ENCODE measurements at regions not wholly inside any gene's neighbourhood (a gene's known extent, or its start where the extent isn't known, plus 50 kb on each side); places are given as distances from the start of the nearest gene placed in this dataset.

DNA sequence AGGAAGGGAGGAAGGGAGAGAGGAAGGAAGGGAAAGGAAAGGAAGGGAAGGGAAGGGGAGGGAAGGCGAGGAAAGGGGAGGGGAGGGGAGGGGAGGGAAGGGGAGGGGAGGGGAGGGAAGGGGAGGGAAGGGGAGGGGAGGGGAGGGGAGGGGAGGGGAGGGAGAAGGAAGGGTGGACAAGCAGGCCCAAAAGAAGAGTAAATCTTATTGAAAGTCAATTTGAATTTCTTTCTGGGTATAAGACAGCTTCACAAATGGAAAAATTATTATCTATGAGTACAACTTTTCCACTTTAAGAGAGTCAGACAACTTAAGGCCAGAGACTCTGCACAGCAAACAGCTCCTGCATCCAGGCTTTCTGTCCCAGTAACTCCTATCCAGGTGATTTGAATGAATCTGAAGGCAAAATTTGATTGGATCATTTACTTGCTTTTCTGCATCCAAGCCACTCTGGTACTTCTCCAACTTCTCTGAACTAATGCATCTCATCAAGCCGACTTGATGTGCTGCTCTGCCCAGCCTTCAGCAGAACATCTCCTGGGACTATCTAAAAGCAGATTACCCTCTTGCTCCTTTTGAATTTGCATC, 363.4 kb upstream of the KIF2A start:
- ATAC-seq = no peak
- TF ChIP-seq, protein P1, sequence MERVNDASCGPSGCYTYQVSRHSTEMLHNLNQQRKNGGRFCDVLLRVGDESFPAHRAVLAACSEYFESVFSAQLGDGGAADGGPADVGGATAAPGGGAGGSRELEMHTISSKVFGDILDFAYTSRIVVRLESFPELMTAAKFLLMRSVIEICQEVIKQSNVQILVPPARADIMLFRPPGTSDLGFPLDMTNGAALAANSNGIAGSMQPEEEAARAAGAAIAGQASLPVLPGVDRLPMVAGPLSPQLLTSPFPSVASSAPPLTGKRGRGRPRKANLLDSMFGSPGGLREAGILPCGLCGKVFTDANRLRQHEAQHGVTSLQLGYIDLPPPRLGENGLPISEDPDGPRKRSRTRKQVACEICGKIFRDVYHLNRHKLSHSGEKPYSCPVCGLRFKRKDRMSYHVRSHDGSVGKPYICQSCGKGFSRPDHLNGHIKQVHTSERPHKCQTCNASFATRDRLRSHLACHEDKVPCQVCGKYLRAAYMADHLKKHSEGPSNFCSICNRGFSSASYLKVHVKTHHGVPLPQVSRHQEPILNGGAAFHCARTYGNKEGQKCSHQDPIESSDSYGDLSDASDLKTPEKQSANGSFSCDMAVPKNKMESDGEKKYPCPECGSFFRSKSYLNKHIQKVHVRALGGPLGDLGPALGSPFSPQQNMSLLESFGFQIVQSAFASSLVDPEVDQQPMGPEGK (CRISPR knock-in tag; IDR thresholded peaks at IDR 0.05; ENCODE audit: borderline replicate concordance) = no peak
- TF ChIP-seq, protein P2, sequence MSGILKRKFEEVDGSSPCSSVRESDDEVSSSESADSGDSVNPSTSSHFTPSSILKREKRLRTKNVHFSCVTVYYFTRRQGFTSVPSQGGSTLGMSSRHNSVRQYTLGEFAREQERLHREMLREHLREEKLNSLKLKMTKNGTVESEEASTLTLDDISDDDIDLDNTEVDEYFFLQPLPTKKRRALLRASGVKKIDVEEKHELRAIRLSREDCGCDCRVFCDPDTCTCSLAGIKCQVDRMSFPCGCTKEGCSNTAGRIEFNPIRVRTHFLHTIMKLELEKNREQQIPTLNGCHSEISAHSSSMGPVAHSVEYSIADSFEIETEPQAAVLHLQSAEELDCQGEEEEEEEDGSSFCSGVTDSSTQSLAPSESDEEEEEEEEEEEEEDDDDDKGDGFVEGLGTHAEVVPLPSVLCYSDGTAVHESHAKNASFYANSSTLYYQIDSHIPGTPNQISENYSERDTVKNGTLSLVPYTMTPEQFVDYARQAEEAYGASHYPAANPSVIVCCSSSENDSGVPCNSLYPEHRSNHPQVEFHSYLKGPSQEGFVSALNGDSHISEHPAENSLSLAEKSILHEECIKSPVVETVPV (CRISPR knock-in tag; IDR thresholded peaks at IDR 0.05) = no peak
- TF ChIP-seq ZFP30 (CRISPR knock-in tag; IDR thresholded peaks at IDR 0.05) (no peak), TOX (CRISPR knock-in tag; IDR thresholded peaks at IDR 0.05; ENCODE audit: borderline replicate concordance) (no peak), OSR1 (CRISPR knock-in tag; IDR thresholded peaks at IDR 0.05) (no peak), ZC3H10 (CRISPR knock-in tag; IDR thresholded peaks at IDR 0.05) (no peak), ZNF70 (CRISPR knock-in tag; IDR thresholded peaks at IDR 0.05) (no peak), ARNTL (CRISPR knock-in tag; IDR thresholded peaks at IDR 0.05; ENCODE audit: borderline replicate concordance, low read depth) (no peak), ISL1 (CRISPR knock-in tag; IDR thresholded peaks at IDR 0.05) (no peak), SNAI2 (CRISPR knock-in tag; IDR thresholded peaks at IDR 0.05) (no peak)
- TF ChIP-seq, protein P3, sequence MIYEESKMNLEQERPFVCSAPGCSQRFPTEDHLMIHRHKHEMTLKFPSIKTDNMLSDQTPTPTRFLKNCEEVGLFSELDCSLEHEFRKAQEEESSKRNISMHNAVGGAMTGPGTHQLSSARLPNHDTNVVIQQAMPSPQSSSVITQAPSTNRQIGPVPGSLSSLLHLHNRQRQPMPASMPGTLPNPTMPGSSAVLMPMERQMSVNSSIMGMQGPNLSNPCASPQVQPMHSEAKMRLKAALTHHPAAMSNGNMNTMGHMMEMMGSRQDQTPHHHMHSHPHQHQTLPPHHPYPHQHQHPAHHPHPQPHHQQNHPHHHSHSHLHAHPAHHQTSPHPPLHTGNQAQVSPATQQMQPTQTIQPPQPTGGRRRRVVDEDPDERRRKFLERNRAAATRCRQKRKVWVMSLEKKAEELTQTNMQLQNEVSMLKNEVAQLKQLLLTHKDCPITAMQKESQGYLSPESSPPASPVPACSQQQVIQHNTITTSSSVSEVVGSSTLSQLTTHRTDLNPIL (CRISPR knock-in tag; IDR thresholded peaks at IDR 0.05; ENCODE audit: low read depth) = no peak
- TF ChIP-seq, protein P4, sequence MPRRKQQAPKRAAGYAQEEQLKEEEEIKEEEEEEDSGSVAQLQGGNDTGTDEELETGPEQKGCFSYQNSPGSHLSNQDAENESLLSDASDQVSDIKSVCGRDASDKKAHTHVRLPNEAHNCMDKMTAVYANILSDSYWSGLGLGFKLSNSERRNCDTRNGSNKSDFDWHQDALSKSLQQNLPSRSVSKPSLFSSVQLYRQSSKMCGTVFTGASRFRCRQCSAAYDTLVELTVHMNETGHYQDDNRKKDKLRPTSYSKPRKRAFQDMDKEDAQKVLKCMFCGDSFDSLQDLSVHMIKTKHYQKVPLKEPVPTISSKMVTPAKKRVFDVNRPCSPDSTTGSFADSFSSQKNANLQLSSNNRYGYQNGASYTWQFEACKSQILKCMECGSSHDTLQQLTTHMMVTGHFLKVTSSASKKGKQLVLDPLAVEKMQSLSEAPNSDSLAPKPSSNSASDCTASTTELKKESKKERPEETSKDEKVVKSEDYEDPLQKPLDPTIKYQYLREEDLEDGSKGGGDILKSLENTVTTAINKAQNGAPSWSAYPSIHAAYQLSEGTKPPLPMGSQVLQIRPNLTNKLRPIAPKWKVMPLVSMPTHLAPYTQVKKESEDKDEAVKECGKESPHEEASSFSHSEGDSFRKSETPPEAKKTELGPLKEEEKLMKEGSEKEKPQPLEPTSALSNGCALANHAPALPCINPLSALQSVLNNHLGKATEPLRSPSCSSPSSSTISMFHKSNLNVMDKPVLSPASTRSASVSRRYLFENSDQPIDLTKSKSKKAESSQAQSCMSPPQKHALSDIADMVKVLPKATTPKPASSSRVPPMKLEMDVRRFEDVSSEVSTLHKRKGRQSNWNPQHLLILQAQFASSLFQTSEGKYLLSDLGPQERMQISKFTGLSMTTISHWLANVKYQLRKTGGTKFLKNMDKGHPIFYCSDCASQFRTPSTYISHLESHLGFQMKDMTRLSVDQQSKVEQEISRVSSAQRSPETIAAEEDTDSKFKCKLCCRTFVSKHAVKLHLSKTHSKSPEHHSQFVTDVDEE (CRISPR knock-in tag; IDR thresholded peaks at IDR 0.05) = no peak
- TF ChIP-seq, protein P5, sequence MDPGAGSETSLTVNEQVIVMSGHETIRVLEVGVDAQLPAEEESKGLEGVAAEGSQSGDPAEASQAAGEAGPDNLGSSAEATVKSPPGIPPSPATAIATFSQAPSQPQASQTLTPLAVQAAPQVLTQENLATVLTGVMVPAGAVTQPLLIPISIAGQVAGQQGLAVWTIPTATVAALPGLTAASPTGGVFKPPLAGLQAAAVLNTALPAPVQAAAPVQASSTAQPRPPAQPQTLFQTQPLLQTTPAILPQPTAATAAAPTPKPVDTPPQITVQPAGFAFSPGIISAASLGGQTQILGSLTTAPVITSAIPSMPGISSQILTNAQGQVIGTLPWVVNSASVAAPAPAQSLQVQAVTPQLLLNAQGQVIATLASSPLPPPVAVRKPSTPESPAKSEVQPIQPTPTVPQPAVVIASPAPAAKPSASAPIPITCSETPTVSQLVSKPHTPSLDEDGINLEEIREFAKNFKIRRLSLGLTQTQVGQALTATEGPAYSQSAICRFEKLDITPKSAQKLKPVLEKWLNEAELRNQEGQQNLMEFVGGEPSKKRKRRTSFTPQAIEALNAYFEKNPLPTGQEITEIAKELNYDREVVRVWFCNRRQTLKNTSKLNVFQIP (CRISPR knock-in tag; IDR thresholded peaks at IDR 0.05; ENCODE audit: borderline replicate concordance, low read depth) = no peak

DNA sequence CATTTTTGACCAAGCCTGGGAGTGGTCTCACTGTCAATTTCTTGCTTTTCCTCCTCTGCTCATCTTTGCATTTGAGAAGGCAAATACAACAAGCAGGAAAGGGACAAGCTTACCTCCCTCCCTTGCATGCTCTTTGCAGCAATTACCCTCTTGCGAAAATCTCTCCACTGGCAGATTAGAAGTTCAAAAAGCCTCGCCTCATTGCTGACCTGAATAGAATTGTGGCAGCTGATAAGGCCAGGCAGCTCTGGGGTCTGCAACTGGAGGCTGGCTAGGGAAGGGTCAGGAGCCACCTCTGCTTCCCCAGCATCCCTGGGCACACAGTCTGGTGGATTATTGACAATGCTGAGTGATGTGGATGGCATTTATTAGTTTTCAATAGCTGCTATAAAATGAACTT, 362.3 kb upstream of the KIF2A start:
- TF ChIP-seq ZC3H10 (CRISPR knock-in tag; IDR thresholded peaks at IDR 0.05) (no peak), ARNTL (CRISPR knock-in tag; IDR thresholded peaks at IDR 0.05; ENCODE audit: borderline replicate concordance, low read depth) (no peak), ESRRG (CRISPR knock-in tag; IDR thresholded peaks at IDR 0.05) (no peak)
- TF ChIP-seq, protein P5 (CRISPR knock-in tag; IDR thresholded peaks at IDR 0.05; ENCODE audit: borderline replicate concordance, low read depth) = no peak
- TF ChIP-seq, protein P2 (CRISPR knock-in tag; IDR thresholded peaks at IDR 0.05) = no peak
- TF ChIP-seq, protein P4 (CRISPR knock-in tag; IDR thresholded peaks at IDR 0.05) = no peak
- no peak for ATAC-seq
